HEK293T (cell line): ENCODE measurements at regions not wholly inside any gene's neighbourhood (a gene's known extent, or its start where the extent isn't known, plus 50 kb on each side); places are given as distances from the start of the nearest gene placed in this dataset.

ENCODE experiments used
- CTCF ChIA-PET: fragments of 350-600 bp; formaldehyde crosslinking; extraction: SDS; loops from one replicate; lab custom pipeline; 2021; ENCODE audit warnings: antibody characterized with exemption, inconsistent platforms; lab: Yijun Ruan, JAX
- POLR2A ChIA-PET: fragments of 350-600 bp; formaldehyde crosslinking; extraction: SDS; loops from one replicate; lab custom pipeline; 2020; ENCODE audit warnings: antibody characterized with exemption, inconsistent platforms; lab: Yijun Ruan, JAX
- DNase-seq: peaks from one replicate; pipeline ENCODE4 v3.0.0; 2012; ENCODE audit warnings: mixed read lengths; ENCODE audit errors: extremely low spot score
- ARNT ChIP-seq: fragments of 450-650 bp; IDR thresholded peaks from 2 replicates; pipeline ENCODE4 v1.6.1; 2017; ENCODE audit warnings: mild to moderate bottlenecking
- BHLHE40 ChIP-seq: fragments of 450-650 bp; IDR thresholded peaks from 2 replicates; pipeline ENCODE4 v1.6.1; 2016; ENCODE audit warnings: mild to moderate bottlenecking, moderate library complexity, borderline replicate concordance
- CTBP1 ChIP-seq: fragments of 450-650 bp; IDR thresholded peaks from 2 replicates; pipeline ENCODE4 v1.6.1; 2016; ENCODE audit warnings: borderline replicate concordance
- ELF4 ChIP-seq: fragments of 450-650 bp; IDR thresholded peaks from 2 replicates; pipeline ENCODE4 v1.6.1; 2017; ENCODE audit warnings: antibody characterized with exemption
- FOXA1 ChIP-seq: fragments of 450-650 bp; IDR thresholded peaks from 2 replicates; pipeline ENCODE4 v1.6.1; 2016; ENCODE audit warnings: mild to moderate bottlenecking
- FOXK2 ChIP-seq: fragments of 450-650 bp; IDR thresholded peaks from 2 replicates; pipeline ENCODE4 v1.6.1; 2016; ENCODE audit warnings: mild to moderate bottlenecking
- FOXM1 ChIP-seq: fragments of 450-650 bp; IDR thresholded peaks from 2 replicates; pipeline ENCODE4 v1.6.1; 2017; ENCODE audit warnings: mild to moderate bottlenecking, borderline replicate concordance
- HDGF ChIP-seq: fragments of 450-650 bp; IDR thresholded peaks from 2 replicates; pipeline ENCODE4 v1.6.1; 2017; ENCODE audit warnings: antibody characterized with exemption, borderline replicate concordance
- L3MBTL2 ChIP-seq: fragments of 450-650 bp; conservative IDR thresholded peaks from 2 replicates; pipeline ENCODE4 v1.6.1; 2016; ENCODE audit warnings: mild to moderate bottlenecking
- LEF1 ChIP-seq: fragments of 450-650 bp; IDR thresholded peaks from 2 replicates; pipeline ENCODE4 v1.6.1; 2017; ENCODE audit warnings: mild to moderate bottlenecking, borderline replicate concordance
- NFRKB ChIP-seq: fragments of 450-650 bp; IDR thresholded peaks from 2 replicates; pipeline ENCODE4 v1.6.1; 2016; ENCODE audit warnings: mild to moderate bottlenecking, moderate library complexity
- SP1 ChIP-seq: fragments of 450-650 bp; IDR thresholded peaks from 2 replicates; pipeline ENCODE4 v1.6.1; 2017
- SUZ12 ChIP-seq: fragments of 450-650 bp; IDR thresholded peaks from 2 replicates; pipeline ENCODE4 v1.6.1; 2016; ENCODE audit warnings: mild to moderate bottlenecking
- TARDBP ChIP-seq: fragments of 450-650 bp; IDR thresholded peaks from 2 replicates; pipeline ENCODE4 v1.6.1; 2016
- ZNF384 ChIP-seq: fragments of 450-650 bp; IDR thresholded peaks from 2 replicates; pipeline ENCODE4 v1.6.1; 2016
- TF ChIP-seq, protein P1 (sequence below): fragments of 450-650 bp; IDR thresholded peaks from 2 replicates; pipeline ENCODE4 v1.6.1; 2016

DNA sequence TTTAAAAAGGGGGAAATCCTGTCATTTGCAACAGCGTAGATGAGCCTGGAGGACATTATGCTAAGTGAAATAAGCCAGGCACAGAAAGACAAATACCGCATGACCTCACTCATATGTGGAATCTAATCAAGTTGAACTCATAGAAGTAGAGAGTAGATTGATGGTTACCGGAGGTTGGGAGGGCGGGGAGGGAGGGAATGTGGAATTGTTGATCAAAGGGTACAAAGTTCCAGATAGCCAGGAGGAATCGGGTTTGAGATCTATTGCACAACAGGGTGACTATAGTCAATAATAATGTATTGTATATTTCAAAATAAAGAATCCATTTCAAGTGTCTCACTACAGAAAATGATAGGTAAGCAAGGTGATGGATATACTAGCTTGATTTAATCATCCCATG, 393.2 kb downstream of the BCOR start:
- no peak for TF ChIP-seq ELF4
- no peak for TF ChIP-seq L3MBTL2
- no peak for TF ChIP-seq FOXA1
- no peak for TF ChIP-seq TARDBP
- TF ChIP-seq CTBP1: no peak
- TF ChIP-seq SP1: no peak
- no peak for TF ChIP-seq SUZ12
- no peak for TF ChIP-seq BHLHE40
- POLR2A ChIA-PET: no interaction called here
- CTCF ChIA-PET: interaction anchor here (1.0 to 1.5 kb wide), 3 partner anchors 11 to 30 kb away, joined by 3 to 4 read pairs (median 3); no protein-coding TSS in a partner anchor
- DNase-seq: no peak

GRCh38 chrX:39705290-39705689, 392.5 kb downstream of the BCOR start:
- no peak for TF ChIP-seq SP1
- no peak for TF ChIP-seq CTBP1
- TF ChIP-seq ELF4: no peak
- no peak for TF ChIP-seq NFRKB
- no peak for TF ChIP-seq ARNT
- no peak for TF ChIP-seq FOXA1
- TF ChIP-seq, protein P1, sequence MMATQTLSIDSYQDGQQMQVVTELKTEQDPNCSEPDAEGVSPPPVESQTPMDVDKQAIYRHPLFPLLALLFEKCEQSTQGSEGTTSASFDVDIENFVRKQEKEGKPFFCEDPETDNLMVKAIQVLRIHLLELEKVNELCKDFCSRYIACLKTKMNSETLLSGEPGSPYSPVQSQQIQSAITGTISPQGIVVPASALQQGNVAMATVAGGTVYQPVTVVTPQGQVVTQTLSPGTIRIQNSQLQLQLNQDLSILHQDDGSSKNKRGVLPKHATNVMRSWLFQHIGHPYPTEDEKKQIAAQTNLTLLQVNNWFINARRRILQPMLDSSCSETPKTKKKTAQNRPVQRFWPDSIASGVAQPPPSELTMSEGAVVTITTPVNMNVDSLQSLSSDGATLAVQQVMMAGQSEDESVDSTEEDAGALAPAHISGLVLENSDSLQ: no peak
- no peak for TF ChIP-seq TARDBP
- no peak for TF ChIP-seq SUZ12
- no peak for TF ChIP-seq HDGF
- no peak for TF ChIP-seq FOXK2
- TF ChIP-seq FOXM1: no peak
- peak; percentile 68 for DNase-seq
- ChIA-PET POLR2A (no interaction called here), CTCF (interaction anchor here (0.7 to 1.5 kb wide), 4 partner anchors 12 to 29 kb away, joined by 3 to 4 read pairs (median 3); no protein-coding TSS in a partner anchor)

DNA sequence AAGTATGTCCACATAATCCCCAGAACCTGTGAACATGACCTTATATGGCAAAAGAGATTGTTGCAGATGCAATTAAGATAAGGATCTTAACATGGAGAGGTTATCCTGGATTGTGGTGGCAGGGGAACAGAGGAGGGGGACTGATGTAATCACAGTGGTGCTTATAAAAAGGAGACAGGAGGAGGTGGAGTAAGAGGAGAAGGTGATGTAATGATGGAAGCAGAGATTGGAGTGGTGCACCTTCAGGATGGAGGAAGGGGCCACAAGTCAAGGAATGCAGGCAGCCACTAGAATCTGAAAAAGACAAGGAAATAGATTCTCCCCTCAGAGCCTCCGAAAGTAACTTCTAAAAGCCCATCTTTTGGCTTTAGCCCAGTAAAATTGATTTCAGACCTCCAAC, 388.4 kb downstream of the BCOR start:
- POLR2A ChIA-PET: no interaction called here
- no peak for DNase-seq
- CTCF ChIA-PET: interaction anchor here (0.6 kb wide), 1 partner anchor 740 kb away, joined by 3 read pairs; no protein-coding TSS in a partner anchor
- no peak for TF ChIP-seq L3MBTL2
- no peak for TF ChIP-seq FOXK2
- TF ChIP-seq, protein P1: no peak

DNA sequence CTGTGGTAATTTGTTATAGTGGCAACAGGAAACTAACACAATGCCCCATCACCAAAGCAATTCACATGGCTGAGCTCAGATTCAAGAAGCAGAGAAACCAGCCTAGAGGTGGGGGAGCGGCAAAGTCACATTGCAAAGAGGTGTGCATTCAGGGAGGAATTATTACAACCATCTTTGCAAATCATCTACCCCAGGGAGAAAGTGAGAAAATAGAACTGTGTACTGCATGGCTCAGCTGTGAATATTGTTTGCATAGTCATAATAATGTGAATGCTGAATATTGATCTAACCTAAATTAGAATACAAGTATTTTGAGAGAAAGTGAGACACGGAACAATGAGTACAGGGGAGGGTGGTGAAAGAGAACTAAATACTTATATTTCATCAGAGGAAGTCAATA, 387.9 kb downstream of the BCOR start:
- ChIA-PET CTCF (interaction anchor here (0.6 kb wide), 1 partner anchor 739 kb away, joined by 3 read pairs; no protein-coding TSS in a partner anchor), POLR2A (no interaction called here)
- no peak for DNase-seq
- TF ChIP-seq, protein P1: no peak
- TF ChIP-seq FOXM1 (no peak), NFRKB (no peak), ZNF384 (no peak)

GRCh38 chrX:39710776-39711175, 387.0 kb downstream of the BCOR start:
- CTCF ChIA-PET: no interaction called here
- no peak for DNase-seq
- POLR2A ChIA-PET: interaction anchor here (0.8 kb wide), 1 partner anchor 546 kb away, joined by 3 read pairs; no protein-coding TSS in a partner anchor

GRCh38 chrX:39714471-39714870, 383.3 kb downstream of the BCOR start:
- no peak for DNase-seq
- POLR2A ChIA-PET: no interaction called here
- TF ChIP-seq BHLHE40: no peak
- TF ChIP-seq L3MBTL2: no peak
- no peak for TF ChIP-seq FOXM1
- no peak for TF ChIP-seq ARNT
- no peak for TF ChIP-seq TARDBP
- no peak for TF ChIP-seq HDGF
- TF ChIP-seq FOXK2: no peak
- no peak for TF ChIP-seq LEF1
- TF ChIP-seq SUZ12: no peak
- no peak for TF ChIP-seq ELF4
- TF ChIP-seq FOXA1: no peak
- TF ChIP-seq, protein P1: no peak
- no peak for TF ChIP-seq SP1
- CTCF ChIA-PET: no interaction called here

More at GRCh38 chrX:39710776-39711175, 387.0 kb downstream of the BCOR start:
- TF ChIP-seq ZNF384: no peak
- no peak for TF ChIP-seq SP1
- TF ChIP-seq FOXM1: no peak
- no peak for TF ChIP-seq L3MBTL2
- no peak for TF ChIP-seq FOXA1
- no peak for TF ChIP-seq LEF1

DNA sequence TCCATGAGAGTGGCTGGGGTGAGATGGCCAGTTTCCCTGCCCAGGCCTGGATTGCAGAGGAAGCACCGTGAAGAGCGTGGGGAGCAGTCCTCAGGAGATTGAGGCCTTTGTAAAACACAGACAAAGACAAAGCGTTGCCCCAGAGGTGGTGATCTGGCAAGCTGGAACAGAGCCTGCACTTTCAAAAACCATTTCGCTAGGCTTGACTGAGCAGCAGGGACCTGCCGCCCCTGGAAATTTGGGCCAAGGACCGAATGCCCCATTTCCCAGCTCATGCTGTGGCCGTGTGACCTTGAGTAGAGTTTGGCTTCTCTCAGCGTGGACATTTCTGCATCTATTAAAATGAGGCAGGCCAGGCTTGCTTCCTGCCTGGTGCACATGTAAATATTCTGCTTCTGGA, 381.4 kb downstream of the BCOR start:
- TF ChIP-seq FOXA1 (no peak), BHLHE40 (no peak), FOXK2 (no peak), ZNF384 (no peak), TARDBP (no peak), LEF1 (no peak), ELF4 (no peak), SUZ12 (no peak), HDGF (no peak)
- TF ChIP-seq, protein P1: no peak
- no peak for DNase-seq
- POLR2A ChIA-PET: no interaction called here
- CTCF ChIA-PET: interaction anchor here (0.6 kb wide), 1 partner anchor 350 kb away, joined by 8 read pairs; no protein-coding TSS in a partner anchor
